Stimulated activated CD8-positive, alpha-beta memory T cell treated with anti-CD3 and anti-CD28 coated beads, Interleukin-15, amount 100 ng/mL, for 4 hours (primary cell): ENCODE measurements at regions not wholly inside any gene's neighbourhood (a gene's known extent, or its start where the extent isn't known, plus 50 kb on each side); places are given as distances from the start of the nearest gene placed in this dataset.

Experiments
- DNase-seq, 2 donors: peaks; one replicate each; pipeline ENCODE4 v3.0.0-alpha.2; 2020; ENCODE audit warnings: low read depth in 2 of 2

DNA sequence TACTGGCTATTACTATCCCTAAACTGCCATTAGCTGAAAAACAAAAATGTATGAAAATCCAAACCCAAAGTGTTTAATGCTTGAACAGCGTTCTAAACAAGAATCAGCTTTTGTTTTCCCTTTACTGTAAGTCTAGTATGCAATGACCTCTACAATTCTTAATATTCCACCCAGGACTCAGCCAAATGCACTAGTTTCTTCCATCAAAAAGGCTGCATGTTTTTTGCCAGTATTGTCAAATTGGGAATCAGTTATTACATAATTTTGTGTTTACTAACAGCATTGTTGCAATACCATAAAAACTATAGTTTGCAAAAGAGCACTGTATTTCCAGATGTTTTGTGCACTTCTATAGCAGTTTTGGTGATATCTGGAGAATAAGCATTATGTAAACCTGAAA lies 634.5 kb downstream of the LTN1 start:
- no peak for DNase-seq

- DNase-seq = no peak
Observed at GRCh38 chr21:28357743-28358142, 634.9 kb downstream of the LTN1 start.

GRCh38 chr21:28356422-28356821 lies 636.3 kb downstream of the LTN1 start:
- no peak for DNase-seq

DNA sequence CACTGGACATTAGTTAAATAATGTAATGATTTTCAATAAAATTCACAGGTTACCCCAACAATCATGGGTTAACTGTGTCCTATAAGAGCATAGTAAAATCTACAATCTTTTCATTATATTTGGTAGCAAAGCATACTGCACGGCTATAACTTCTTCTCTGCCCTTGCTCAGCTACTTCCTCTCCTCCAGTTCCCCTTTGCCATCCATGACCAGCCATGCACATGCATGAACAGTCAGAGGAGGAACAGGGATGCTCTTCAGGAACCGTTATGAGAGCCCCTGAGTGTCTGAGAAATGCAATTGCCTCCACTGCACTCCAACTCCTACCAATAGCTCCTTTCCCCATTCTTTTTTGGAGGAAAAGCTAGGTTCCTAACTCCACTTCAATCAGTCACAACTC lies 646.7 kb downstream of the LTN1 start:
- DNase-seq = no peak

GRCh38 chr21:28344985-28345384 lies 647.7 kb downstream of the LTN1 start:
- DNase-seq = no peak

DNA sequence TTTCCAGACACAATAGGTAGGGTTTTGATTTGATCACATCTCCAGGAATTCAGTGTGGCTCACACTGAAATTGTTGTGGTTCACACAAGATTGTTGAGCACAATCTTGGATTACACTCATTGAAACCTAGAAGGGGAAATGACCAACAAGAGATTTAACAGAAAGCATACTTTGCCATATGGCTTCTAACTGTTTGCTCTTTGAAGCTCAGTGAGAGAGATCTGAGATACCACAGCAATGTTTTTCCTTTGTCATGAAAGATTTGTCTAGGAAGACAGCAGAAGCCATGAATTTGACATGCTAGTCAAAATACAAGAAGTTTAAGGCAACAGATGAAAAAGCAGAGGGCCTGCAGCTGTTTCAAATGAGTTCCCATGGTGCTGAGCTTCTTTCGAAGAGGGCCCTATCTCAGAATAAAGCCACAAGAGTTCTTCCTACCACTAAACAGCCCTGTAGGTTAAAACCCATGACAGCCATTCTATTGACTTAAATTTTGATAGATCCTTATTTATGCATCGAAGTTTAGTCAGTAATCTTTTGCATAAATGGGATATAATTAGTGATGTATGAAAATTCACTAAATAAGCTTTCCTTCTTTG lies 650.4 kb downstream of the LTN1 start:
- DNase-seq = no peak

DNA sequence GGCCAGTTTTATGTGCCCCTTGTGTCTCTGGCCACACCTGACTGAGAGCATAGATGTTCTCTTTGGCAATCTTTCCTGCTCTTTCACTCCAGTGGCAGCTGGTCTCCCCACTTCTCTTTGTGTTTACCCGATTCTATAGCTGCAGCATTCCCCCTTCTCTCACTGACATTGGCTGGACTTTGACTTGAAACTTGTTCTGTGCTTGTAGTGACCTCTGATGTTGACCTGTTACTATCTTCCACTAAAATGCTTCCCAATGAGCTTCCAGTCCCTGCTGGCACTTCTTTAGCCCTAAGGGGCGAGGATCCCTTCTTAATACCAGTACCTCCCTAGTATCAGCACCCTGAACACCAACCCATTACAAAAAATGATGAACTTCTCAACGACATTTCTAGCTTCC lies 653.3 kb downstream of the LTN1 start:
- DNase-seq = no peak

DNA sequence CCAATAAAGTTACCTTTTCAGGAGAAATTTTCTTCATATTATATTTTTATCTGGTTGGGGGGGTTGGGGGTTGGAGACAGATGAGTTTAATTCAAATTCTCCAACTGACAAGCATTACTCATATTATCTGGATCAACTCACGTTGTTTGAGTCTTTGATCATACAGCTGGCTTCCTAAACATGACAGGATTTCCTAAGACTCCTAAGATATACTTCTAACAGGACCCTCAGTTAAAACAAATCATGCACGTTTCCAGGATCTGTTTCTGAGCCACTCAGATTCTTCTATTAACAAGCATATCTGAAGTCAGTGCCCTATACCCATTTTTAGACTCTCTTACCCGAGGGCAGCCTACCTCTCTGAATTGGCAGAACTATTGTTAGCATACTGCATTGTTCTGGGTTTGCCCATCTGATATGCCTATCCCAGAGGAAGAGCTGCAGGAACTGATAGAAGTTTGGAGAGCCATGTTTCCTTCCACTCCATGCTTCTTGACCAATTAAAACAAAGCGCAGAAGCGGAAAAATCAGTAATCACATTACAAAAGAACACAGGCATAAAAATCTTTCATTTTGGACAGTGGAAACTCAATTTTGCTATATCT lies 653.9 kb downstream of the LTN1 start:
- DNase-seq = no peak

DNA sequence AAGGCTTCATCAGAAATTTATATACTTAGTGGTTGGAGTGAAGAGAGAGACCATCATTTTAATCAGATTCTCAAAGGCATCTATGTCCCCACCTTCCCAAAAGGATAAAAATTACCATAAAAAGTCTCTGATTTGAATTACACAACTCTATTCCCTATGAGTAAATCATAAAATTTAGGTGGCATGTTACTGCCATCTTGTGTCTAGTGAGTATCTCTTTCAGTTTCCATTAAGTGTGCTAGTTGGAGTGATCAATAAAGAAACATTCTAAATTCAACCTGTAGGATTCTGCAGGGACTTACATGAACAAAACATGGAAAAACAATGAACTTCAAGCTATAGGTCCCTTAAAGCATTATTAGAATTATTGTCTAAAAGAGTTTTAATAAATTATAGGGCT lies 655.4 kb downstream of the LTN1 start:
- no peak for DNase-seq

GRCh38 chr21:28336314-28336713 lies 656.4 kb downstream of the LTN1 start:
- no peak for DNase-seq

DNA sequence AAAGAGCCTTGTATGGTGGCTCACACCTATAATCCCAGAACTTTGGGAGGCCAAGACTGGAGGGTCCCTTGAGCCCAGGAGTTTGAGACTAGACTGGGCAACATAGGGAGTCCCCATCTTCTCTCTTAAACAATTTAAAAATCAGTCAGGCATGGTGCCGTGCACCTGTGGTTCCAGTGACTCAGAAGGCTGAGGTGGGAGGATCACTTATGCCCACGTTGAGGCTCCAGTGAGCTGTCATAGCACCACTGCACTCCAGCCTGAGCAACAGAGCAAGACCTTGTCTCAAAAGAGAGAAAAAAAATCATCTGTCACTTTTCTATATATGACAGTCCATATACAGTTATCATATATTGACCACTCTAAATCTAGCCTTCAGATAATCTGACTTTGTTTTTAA lies 658.3 kb downstream of the LTN1 start:
- DNase-seq = no peak

GRCh38 chr21:28333578-28334075 lies 659.0 kb downstream of the LTN1 start:
- no peak for DNase-seq

- DNase-seq = no peak
Observed at GRCh38 chr21:28332796-28333195, 659.9 kb downstream of the LTN1 start.

DNA sequence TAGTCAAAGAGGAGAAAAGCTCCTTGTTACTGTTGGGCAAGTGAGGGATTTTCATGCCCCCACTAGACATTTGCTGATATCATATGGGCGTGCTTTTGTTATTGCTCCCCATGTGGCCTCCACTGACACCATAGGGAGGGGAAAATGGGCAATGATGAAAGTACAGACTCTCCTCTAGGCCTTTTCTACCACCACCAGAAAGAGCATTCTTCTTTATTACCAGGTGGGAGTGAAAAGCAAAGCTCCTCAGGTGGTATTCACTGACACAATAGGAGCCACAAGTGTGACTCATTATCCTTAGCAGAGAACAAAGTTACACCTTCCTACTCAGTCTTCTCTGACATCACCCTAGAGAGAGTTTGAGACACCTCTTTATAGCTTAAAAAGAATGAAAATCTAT lies 667.1 kb downstream of the LTN1 start:
- DNase-seq = no peak

- no peak for DNase-seq
Observed at GRCh38 chr21:28324690-28325089, 668.0 kb downstream of the LTN1 start.

- no peak for DNase-seq
Observed at GRCh38 chr21:28317177-28317950, 675.3 kb downstream of the LTN1 start.

DNA sequence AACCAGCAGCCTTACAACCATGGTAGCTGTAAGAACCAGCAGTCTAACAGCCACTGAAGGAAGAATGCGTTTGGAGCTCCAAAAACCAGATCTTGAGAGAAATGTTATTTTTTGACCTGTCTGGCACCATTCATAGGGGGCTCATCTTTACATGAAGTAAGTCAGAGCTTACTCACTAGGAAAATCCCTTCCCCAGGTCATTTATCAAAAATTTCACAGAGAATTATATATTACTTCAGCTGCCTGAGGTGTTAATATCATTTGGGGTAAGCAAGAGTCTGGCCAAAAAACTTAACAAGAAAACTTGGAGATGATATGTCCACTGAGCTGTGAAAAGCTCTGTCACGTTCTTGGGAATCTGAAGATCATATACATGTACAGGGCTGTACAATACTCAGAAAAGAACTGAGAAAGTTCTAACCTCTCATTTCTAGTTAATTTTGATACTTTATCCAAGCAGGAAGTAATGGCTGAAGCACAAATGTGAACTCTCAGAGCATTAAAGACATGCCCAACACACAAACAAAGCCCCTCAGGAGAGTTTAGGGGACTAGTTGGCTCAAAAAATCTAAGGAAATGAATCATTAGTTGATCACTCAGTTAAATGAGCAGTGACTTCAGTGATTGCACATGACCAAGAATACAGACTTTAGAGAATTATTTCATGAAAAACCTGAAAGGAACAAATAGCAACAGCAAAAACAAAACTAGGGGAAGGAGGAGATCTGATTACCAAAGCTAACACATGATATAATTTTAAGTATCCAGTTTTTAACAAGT lies 681.1 kb downstream of the LTN1 start:
- DNase-seq = no peak

GRCh38 chr21:28310711-28311110 lies 682.0 kb downstream of the LTN1 start:
- no peak for DNase-seq

GRCh38 chr21:28310171-28310685 lies 682.4 kb downstream of the LTN1 start:
- no peak for DNase-seq

- DNase-seq = no peak
Observed at GRCh38 chr21:28309596-28309995, 683.1 kb downstream of the LTN1 start.

GRCh38 chr21:28308516-28308915 lies 684.2 kb downstream of the LTN1 start:
- DNase-seq = no peak

- no peak for DNase-seq
Observed at GRCh38 chr21:28299946-28300345, 692.7 kb downstream of the LTN1 start.
